ENCODE measurements at regions not wholly inside any gene's neighbourhood (a gene's known extent, or its start where the extent isn't known, plus 50 kb on each side); places are given as distances from the start of the nearest gene placed in this dataset.

GRCh38 chr20:40393197-40394079 is 295.6 kb downstream of the MAFB start:
- CTCF ChIA-PET = no interaction called here
- H3K27me3 ChIP-seq (ENCODE audit: control insufficient read depth in 1 of 2, insufficient read depth in 2 of 2, low read length in 2 of 2) = no peaks in the 10 kb centered on the region
- no peak overlapping the region for H3K4me3 ChIP-seq (ENCODE audit: low read length)
- intact Hi-C loops (cut with DNase I, micrococcal nuclease) = no loop called here
- POLR2A ChIA-PET = no interaction called here
- Mint-ChIP-seq H3K4me3 (no peak overlapping the region), H3K9me3 (no peaks in the 10 kb centered on the region), H3K36me3 (ENCODE audit: low read depth) (no peaks in the 10 kb centered on the region), H3K4me1 (ENCODE audit: low read depth) (no peaks in the 10 kb centered on the region), H3K27ac (no peak overlapping the region), H3K27me3 (peaks cover 1% of the 10 kb centered on the region)
- H3K36me3 ChIP-seq (ENCODE audit: insufficient read depth, low read length) = no peaks in the 10 kb centered on the region
- H3K4me1 ChIP-seq (ENCODE audit: insufficient read depth, low read length) = no peaks in the 10 kb centered on the region
- no peak overlapping the region for H3K27ac ChIP-seq (ENCODE audit: low read depth in 1 of 2, low read length in 2 of 2)
- no peak for ATAC-seq (ENCODE audit: poor library complexity)
- H3K9me3 ChIP-seq (ENCODE audit: control insufficient read depth in 1 of 2, insufficient read depth in 1 of 2, low read length in 2 of 2) = no peaks in the 10 kb centered on the region
- DNase-seq = no peak
- TF ChIP-seq, protein P1, sequence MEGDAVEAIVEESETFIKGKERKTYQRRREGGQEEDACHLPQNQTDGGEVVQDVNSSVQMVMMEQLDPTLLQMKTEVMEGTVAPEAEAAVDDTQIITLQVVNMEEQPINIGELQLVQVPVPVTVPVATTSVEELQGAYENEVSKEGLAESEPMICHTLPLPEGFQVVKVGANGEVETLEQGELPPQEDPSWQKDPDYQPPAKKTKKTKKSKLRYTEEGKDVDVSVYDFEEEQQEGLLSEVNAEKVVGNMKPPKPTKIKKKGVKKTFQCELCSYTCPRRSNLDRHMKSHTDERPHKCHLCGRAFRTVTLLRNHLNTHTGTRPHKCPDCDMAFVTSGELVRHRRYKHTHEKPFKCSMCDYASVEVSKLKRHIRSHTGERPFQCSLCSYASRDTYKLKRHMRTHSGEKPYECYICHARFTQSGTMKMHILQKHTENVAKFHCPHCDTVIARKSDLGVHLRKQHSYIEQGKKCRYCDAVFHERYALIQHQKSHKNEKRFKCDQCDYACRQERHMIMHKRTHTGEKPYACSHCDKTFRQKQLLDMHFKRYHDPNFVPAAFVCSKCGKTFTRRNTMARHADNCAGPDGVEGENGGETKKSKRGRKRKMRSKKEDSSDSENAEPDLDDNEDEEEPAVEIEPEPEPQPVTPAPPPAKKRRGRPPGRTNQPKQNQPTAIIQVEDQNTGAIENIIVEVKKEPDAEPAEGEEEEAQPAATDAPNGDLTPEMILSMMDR (IDR thresholded peaks at IDR 0.05) = no peak

DNA sequence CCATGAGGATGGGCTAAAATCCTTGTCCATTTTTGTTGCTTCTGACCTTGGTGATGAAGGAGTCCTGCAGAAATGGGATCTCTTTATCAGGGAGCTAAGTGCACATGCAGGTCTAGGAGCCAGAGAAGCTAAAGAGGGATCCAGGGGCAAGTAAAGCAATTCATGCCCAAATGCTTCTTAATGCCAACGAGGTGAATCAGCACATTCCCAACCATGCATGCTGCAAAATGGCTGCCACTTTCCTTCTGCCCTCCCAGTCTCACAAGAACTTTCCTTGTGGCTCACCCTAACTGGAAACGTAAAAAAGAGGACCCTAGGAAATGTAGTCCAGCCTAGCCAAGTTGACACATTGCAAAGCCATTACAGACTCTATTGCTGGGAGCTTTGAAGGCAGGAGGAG is 298.4 kb downstream of the MAFB start:
- H3K27me3 Mint-ChIP-seq = peaks cover 5% of the 10 kb centered on the region
- Histone ChIP-seq H3K4me3 (ENCODE audit: low read length) (no peak overlapping the region), H3K9me3 (ENCODE audit: control insufficient read depth in 1 of 2, insufficient read depth in 1 of 2, low read length in 2 of 2) (no peaks in the 10 kb centered on the region), H3K4me1 (ENCODE audit: insufficient read depth, low read length) (no peaks in the 10 kb centered on the region), H3K27me3 (ENCODE audit: control insufficient read depth in 1 of 2, insufficient read depth in 2 of 2, low read length in 2 of 2) (no peaks in the 10 kb centered on the region), H3K36me3 (ENCODE audit: insufficient read depth, low read length) (no peaks in the 10 kb centered on the region), H3K27ac (ENCODE audit: low read depth in 1 of 2, low read length in 2 of 2) (no peak overlapping the region)
- H3K4me3 Mint-ChIP-seq = no peak overlapping the region
- H3K36me3 Mint-ChIP-seq (ENCODE audit: low read depth) = no peaks in the 10 kb centered on the region
- CTCF ChIA-PET = no interaction called here
- no peak for DNase-seq
- H3K27ac Mint-ChIP-seq = no peak overlapping the region
- intact Hi-C loops (cut with DNase I, micrococcal nuclease) = no loop called here
- TF ChIP-seq, protein P1 (IDR thresholded peaks at IDR 0.05) = no peak
- POLR2A ChIA-PET = no interaction called here
- H3K9me3 Mint-ChIP-seq = no peaks in the 10 kb centered on the region
- ATAC-seq (ENCODE audit: poor library complexity) = no peak
- H3K4me1 Mint-ChIP-seq (ENCODE audit: low read depth) = no peaks in the 10 kb centered on the region

- CTCF ChIA-PET = no interaction called here
These were observed 318.2 kb downstream of the MAFB start for GRCh38 chr20:40370800-40371199.

More at GRCh38 chr20:40370800-40371199, 318.2 kb downstream of the MAFB start:
- no peak overlapping the region for H3K27ac ChIP-seq (ENCODE audit: low read depth in 1 of 2, low read length in 2 of 2)
- Mint-ChIP-seq H3K9me3 (no peaks in the 10 kb centered on the region), H3K27ac (no peak overlapping the region), H3K4me3 (no peak overlapping the region), H3K4me1 (ENCODE audit: low read depth) (no peaks in the 10 kb centered on the region), H3K36me3 (ENCODE audit: low read depth) (no peaks in the 10 kb centered on the region), H3K27me3 (no peaks in the 10 kb centered on the region)
- peaks cover 0 to 2% of the 10 kb centered on the region in 2 experiments for H3K27me3 ChIP-seq (ENCODE audit: control insufficient read depth in 1 of 2, insufficient read depth in 2 of 2, low read length in 2 of 2)
- no peaks in the 10 kb centered on the region for H3K4me1 ChIP-seq (ENCODE audit: insufficient read depth, low read length)
- DNase-seq (no peak), ATAC-seq (ENCODE audit: poor library complexity) (no peak)
- H3K36me3 ChIP-seq (ENCODE audit: insufficient read depth, low read length) = no peaks in the 10 kb centered on the region
- POLR2A ChIA-PET = no interaction called here
- intact Hi-C loops (cut with DNase I, micrococcal nuclease) = no loop called here
- TF ChIP-seq, protein P1 (IDR thresholded peaks at IDR 0.05) = no peak
- no peak overlapping the region for H3K4me3 ChIP-seq (ENCODE audit: low read length)
- H3K9me3 ChIP-seq (ENCODE audit: control insufficient read depth in 1 of 2, insufficient read depth in 1 of 2, low read length in 2 of 2) = no peaks in the 10 kb centered on the region
